HFF-Myc (cell line): ENCODE measurements at regions not wholly inside any gene's neighbourhood (a gene's known extent, or its start where the extent isn't known, plus 50 kb on each side); places are given as distances from the start of the nearest gene placed in this dataset.

Source experiments
- DNase-seq: peaks from one replicate; pipeline ENCODE4 v3.0.0-alpha.2; 2011; ENCODE audit warnings: low read depth; ENCODE audit errors: extremely low read depth
- H3K4me3 ChIP-seq: replicated peaks from 2 replicates; pipeline ENCODE4 v1.5.1; 2011; ENCODE audit warnings: low read depth, mild to moderate bottlenecking, control low read depth, low read length
- TF ChIP-seq, protein P1 (sequence below): IDR thresholded peaks from 2 replicates; pipeline ENCODE4 v1.5.1; 2012; ENCODE audit warnings: mild to moderate bottlenecking, low read depth, low read length, control low read depth; ENCODE audit errors: missing control alignments

DNA sequence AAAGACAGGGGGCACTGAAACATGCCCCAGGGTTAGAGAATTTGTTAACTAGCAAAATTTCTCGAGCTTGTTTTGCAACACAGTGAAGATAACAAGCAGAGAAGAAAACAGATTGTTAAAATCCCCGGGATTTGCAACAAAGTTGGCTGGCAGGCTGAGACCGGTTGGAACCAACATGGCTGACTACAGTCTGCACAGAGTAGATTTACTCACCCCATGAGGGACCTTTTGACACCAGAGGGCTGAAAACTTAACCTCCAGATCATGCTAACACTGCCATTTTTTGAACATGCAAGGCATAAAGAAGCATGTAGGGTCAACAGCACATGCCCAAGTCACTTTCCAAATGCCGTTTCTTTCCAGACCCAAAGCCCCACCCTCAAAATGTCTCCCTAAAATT is 95.2 kb upstream of the TMEM26 start:
- DNase-seq = no peak
- no peak overlapping the region for H3K4me3 ChIP-seq
- TF ChIP-seq, protein P1, sequence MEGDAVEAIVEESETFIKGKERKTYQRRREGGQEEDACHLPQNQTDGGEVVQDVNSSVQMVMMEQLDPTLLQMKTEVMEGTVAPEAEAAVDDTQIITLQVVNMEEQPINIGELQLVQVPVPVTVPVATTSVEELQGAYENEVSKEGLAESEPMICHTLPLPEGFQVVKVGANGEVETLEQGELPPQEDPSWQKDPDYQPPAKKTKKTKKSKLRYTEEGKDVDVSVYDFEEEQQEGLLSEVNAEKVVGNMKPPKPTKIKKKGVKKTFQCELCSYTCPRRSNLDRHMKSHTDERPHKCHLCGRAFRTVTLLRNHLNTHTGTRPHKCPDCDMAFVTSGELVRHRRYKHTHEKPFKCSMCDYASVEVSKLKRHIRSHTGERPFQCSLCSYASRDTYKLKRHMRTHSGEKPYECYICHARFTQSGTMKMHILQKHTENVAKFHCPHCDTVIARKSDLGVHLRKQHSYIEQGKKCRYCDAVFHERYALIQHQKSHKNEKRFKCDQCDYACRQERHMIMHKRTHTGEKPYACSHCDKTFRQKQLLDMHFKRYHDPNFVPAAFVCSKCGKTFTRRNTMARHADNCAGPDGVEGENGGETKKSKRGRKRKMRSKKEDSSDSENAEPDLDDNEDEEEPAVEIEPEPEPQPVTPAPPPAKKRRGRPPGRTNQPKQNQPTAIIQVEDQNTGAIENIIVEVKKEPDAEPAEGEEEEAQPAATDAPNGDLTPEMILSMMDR = no peak

DNA sequence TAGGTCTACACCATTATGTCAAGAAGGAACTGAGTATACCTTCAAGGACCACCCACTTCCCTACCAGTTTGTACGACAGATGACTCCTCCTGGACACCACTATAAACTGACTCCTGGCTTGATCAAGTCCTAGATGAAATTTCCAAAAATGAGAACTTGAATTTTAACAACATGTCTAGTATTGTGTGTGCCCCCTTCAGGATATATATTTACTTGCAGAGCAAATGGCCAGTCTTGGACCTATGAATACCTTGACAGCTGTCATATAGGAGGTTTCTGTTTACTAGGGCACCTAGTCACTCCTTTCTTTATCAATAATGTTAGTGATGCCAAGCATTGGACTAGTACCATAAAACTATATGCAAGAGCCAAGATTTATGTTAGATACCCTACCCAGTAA is 94.1 kb upstream of the TMEM26 start:
- DNase-seq = no peak
- H3K4me3 ChIP-seq = no peak overlapping the region
- TF ChIP-seq, protein P1 = no peak

DNA sequence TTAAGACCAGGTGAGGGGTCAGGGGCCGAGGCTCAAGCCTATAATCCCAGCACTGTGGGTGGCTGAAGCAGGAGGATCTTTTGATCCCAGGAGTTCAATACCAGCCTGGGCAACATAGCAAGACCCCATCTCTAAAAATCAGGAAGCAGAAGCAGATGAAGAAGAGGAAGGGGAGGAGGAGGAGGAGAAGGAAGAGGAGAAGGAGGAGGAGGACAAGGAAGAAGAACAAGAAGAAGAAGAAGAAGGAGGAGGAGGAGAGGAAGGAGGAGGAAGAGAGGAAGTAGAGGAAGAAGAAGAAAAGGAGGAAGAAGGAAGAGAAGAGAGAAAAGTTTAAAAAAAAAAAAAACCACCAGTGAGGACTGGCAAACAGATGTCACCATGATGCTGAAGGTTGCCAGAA is 92.0 kb upstream of the TMEM26 start:
- TF ChIP-seq, protein P1 = no peak
- no peak overlapping the region for H3K4me3 ChIP-seq
- no peak for DNase-seq

DNA sequence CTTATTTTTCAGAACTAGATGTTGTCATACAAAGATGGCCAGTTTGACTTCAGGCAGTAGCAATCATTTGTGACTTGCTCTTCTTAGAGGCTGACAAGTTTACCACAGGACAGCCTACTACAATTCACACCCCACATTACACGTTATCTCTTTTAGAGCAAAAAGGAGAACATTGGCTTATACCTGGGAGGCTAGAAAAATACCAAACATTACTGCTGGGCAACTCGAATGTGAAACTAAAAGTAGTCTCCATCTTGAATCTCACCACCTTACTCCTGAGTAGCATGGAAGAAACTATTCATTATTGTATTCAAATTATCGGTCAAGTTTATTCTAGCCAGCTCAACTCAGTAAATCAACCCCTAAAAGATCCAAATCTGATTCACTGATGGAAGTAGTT is 90.7 kb upstream of the TMEM26 start:
- H3K4me3 ChIP-seq = no peak overlapping the region
- DNase-seq = no peak
- TF ChIP-seq, protein P1 = no peak

DNA sequence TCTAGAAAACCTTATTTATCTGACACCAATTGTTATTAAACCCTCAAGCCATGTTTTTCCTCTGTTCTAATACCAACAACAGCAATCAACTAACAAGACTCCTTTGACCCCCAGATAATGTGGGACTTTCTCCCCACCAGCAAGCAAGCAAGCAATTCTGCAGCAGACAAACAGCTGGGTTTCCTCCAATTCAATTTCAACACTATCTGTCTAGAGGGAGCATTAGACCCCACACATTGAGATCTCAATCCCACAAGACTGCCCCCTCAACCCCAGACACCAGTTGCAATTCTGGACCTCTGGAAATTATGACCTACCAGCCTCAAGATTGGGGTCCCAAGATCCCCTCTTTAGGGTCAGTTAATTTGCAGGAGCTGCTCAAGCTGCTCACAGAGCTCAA is 89.4 kb upstream of the TMEM26 start:
- H3K4me3 ChIP-seq = no peak overlapping the region
- no peak for DNase-seq
- TF ChIP-seq, protein P1 = no peak

DNA sequence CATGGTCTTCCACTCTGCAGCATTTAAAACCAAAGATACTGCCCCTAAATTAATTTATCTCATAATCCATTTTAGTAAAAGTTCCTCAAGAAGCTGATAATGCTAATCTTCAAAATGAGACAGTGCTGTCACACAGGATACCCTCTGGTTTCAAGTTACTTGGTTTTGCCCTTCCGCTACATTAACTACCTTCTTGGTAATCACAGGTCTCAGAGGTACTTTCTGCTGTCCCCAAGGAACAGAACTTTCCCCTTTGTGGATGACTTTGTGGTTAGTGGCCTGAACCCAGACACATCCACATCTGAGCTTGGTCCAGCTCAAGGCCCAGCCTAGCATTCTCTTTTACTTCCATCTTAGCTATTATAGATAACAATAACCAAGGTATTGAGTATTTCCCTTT is 88.8 kb upstream of the TMEM26 start:
- H3K4me3 ChIP-seq = no peak overlapping the region
- TF ChIP-seq, protein P1 = no peak
- no peak for DNase-seq

DNA sequence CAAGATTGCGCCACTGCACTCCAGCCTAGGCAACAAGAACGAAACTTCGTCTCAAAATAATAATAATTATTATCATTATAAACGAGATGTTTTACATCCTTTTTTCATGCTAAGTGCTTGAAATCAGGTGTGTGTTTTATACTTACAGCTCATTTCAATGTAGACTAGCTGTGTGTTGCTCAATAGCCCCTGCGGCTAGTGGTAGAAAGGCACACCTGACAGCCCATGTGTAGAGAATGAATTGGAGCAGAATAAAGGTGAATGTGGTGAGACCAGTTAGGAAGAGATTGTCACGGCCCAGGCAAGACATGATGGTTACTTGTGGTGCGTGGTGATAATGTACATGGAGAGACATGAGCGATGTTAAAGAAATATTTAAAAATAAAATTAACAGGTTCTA is 86.7 kb upstream of the TMEM26 start:
- no peak overlapping the region for H3K4me3 ChIP-seq
- TF ChIP-seq, protein P1 = no peak
- DNase-seq = no peak
